NCI-H2227 (cell line): ENCODE measurements at regions not wholly inside any gene's neighbourhood (a gene's known extent, or its start where the extent isn't known, plus 50 kb on each side); places are given as distances from the start of the nearest gene placed in this dataset.

Source experiments
- DNase-seq: peaks from one replicate; lab custom pipeline; 2025; ENCODE audit not compliant: unreplicated experiment; lab: John Stamatoyannopoulos, UW

DNA sequence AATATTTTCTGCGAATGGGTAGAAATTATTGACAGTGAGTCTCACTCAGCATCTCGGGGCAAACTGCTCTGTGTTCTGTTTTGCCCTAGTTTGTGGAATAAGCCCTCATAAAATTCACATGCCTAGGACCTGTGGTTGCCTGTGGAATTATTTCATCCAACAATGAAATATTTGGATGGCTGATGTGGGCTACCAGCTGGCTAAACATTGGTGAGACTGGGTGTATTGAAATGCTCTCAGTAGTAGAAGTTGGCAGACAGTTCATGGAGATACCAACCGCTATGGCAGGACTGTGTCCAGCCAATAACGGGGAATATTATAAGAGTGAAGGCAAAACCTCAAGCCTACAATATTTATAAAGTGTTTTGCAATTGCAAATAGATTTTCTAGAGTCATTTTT is 344.1 kb upstream of the RPS23 start:
- no peak for DNase-seq

DNA sequence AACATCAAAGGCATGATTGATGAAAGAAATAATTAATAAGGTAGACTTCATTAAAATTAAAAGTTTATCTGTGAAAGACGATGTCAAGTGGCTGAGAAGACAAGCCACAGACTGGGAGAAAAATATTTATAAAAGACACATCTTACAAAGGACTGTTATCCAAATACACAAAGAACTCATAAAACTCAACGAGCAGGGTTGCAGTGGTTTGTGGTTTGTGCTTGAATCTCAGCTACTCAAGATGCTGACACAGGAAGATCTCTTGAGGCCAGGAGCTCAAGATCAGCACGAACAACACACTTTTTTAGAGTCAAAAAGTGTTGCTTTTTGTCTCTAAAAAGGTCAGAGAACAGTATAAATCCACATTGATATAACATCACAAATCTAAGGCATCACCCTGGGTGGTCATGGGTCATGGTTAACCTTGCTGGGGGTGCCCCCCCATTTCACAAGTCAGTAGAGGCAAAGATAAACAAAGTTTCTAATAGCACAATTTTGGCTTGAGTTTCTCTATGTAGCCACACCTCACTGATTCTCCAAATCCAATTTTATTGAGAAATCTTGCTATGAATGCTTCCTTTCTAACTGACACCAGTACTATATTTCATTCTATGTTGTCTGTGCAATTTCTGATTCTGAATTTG is 342.9 kb upstream of the RPS23 start:
- no peak for DNase-seq

DNA sequence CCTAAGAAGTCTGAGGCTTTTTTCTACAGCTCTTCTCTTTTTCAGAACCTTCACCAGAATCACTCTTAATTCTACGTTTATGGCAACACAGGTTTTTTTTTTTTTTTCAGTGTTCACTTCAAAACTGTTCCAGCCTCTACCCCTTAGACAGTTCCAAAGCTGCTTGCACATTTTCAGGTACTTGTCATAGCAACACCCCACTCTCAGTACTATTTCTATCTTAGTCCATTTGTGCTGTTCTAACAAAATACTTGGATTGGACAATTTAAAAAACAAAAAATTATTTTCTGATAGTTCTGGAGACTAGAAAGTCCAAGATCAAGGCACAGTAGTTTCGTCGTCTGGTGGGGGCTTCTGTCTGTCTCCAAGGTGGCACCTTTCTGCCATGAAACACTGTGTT is 340.9 kb upstream of the RPS23 start:
- no peak for DNase-seq

DNA sequence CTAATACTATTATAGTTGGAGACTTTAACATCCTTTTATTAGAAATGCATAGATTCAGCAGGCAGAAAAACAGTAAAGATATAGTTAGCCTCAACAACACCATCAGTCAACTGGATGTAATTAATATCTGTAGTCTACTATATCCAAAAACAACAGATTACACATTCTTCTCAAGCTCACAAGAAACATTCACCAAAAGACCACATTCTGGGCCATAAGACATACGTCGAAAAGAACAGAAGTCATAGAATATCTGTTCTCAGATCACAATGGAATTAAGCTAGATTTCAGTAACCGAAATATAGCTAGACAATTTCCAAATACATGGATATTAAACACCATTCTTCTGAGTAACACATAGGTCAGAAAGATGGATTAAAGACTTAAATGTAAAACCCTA is 336.6 kb upstream of the RPS23 start:
- no peak for DNase-seq

DNA sequence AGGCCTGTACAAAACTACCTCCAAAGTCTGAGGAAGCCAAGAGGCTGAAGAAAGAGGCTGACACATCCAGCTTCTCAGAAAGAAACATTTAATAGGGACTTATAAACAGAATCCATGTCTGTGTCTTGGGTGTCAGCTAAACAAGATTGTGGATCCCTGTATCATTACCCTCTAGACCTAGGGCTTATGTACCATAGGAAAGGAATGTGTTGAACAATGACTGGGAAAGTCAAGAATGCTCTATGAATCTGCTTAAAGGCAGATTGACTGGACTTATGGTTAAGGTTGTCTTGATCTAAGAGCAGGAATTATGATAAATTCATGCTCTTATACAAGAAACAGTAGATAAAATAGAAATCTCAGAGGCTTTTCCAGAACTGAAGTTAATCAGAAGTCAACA is 335.7 kb upstream of the RPS23 start:
- no peak for DNase-seq

DNA sequence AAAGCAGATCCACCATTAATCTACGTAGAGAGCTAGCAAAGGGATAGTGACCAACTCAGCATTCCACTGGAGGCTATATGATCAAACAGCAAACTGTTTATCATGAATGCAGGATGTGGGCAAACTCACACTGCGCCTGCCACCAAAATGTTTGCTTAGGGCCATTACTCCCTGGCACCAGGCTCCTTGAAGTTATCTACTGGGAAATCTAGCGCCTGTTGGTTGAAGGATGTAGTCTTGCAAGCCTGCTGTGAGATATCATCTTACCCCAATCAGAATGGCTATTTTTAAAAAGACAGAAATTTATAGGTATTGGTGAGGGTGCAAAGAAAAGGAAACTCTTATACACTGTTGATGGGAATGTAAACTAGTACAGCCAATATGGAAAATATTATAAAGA is 332.5 kb upstream of the RPS23 start:
- DNase-seq: no peak

DNA sequence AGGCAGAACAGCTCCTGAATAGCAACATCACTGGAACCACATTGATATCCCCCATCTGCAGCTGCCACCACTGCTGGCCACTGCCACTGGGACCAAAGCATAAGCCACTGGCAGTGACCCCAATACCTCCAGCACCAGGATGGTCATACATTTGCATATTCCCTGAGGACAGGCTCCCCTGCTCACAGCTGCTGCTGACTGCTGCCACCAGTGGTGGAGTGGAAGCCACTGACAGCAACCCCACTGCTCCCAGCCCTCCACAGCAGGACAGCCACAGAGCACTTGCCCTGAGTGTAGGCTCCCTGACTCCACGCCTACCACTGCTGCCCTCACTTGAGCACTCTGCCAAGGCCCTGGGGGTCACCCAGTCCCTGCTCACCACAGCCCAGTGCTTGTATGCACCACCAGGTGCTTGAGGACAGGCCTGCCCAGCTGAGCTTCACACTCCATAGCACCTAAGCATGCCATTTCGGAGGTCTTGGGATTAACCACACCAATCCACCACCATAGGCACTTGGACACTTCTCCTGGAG is 327.4 kb upstream of the RPS23 start:
- no peak for DNase-seq

DNA sequence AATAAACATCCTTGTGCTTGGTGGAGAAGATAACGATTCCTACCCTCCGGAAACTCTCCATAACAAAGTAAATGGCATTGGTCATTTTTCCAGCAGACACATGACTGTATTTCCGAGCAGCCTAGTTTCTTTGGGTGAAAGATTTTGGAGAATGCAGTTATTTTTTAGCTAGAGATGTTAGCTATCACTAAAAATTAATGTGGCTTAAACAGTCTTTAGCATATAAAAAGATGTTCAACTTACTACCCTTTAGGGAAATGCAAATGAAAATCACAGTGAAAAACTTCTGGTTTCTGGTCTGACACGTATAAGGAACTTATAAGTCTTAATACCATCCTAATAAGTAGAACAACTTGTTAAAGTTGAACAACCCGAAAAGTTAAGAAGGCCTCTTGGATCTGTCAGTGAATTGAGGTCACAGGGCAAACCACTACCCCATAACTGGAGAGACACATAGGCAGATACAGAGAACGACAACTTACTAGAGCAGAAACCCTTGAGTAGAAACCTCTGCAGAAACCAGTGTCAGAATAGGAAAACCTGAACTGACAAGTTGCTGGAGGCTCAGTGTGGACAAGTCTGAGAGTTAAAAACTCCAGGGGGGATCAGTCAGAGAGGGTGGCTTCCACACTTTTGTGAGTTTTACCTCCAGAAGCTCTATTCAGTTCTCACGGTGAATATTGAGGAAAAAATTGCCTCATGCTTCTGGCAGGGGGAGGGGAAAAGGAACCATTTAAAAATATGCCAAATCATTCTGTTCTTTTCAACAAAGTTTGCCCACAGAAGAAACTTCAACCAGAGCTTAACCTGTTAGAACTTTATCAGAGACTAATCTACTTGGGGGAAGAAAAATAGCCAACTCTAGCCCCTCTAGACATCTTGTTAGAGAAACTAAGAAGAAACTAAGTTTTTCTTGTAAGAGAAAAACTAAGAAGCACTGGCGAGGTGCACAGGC is 325.2 kb upstream of the RPS23 start:
- DNase-seq: no peak

DNA sequence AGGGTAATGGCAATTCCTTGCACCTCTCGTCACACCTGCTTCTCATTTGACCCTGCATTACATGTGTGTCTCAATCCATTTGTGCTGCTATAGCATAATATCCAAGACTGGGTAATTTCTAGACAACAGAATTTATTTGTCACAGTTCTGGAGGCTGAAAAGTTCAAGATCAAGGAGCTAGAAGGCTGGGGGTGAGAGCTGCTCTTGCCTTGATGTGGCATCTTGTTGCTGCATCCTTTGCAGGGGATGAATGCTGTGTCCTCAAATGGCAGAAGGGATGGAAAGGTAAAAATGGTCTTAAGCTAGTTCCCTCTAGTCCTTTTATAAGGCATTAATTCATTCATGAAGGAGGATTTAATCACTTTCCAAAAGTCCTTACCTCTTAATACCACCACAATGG is 323.7 kb upstream of the RPS23 start:
- no peak for DNase-seq

DNA sequence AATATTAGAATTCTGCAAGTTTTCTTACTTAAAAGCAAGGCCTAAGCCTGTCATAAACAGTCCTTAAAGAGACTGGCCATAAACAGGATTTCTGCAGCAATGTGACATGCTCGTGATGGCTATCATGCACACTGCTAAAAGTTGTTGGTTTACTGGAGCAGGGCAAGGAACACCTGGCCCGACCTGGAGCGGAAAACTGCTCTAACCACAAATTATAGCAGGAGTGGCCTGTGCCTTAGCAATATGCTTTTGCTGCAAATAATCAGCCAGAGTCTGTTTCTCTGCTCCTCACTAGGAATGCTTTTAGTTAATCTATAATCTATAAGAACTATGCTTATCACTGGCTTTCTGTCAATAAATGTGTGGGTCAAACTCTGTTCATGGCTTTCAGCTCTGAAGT is 322.9 kb upstream of the RPS23 start:
- no peak for DNase-seq

DNA sequence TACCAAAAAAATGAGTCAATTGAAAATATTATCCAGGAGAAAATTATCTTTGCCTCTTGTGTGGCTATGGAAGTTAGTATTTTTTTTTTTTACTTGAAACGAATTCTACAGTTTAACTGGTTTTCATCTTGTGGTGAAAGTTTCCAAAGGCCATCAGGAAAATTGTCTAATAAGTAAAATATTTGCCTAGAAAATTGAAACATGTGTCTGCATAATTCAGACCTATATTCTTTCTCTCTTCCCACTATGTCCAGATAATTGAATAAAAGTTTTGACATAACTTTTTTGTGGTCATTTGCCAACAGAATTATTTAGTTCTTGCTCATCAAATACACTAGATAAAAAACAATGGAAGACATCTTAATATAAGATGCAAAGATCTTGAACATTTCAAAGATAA is 321.5 kb upstream of the RPS23 start:
- no peak for DNase-seq

DNA sequence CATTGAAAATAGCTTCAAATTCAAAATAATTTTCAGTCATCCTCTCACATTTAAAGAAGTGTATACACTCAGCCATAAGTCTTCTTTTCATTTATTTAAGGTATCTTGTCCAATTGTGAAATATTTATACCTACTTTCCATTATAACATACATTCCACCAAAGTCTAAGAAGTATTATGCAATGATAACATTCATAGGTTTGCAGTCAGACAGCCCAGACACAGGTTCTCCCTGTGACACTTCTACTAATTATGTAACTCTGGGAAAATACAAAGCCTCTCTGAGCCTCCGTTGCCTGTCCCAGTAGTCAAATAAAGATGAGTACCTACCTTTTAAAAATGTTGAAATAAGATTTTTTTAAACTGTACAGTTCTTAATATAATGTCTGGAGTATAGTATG is 320.9 kb upstream of the RPS23 start:
- DNase-seq: no peak

DNA sequence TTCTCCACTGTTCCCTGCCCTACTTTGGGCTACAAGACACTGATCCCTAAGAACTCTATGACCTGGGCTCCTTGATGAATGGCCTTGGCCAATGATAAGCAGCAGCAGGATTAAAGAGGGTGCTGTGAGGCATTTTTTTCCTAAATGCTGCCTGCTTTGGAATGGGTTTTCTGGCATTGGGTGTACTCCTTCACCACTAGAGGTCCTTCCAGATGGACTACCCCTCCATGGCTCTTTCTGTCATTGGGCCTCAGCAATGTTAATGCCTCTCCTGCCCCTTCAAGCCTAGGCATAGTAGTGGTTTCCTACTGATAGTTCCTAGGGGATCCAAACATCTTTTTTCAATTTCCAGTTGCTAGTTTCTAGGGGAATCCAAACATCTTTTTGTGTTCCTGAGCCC is 319.3 kb upstream of the RPS23 start:
- DNase-seq: no peak

DNA sequence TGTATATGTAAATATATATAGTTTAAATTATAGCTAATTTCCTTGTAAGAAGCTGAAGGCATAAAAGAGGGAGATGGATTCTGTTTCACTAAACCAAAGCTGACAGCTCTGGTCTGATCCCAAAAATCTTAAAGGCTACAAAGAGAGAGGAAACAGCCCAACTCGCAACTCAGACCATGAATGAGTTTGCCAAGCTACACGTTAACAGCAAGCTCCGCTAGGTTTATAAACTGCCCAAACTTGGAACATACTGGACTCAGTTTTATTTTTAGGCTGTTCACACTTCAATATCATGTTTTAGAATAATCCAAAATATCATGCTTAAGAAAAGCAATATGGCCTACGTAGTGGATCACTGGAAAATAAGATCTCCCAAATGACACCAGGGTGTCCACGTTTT is 318.3 kb upstream of the RPS23 start:
- no peak for DNase-seq

DNA sequence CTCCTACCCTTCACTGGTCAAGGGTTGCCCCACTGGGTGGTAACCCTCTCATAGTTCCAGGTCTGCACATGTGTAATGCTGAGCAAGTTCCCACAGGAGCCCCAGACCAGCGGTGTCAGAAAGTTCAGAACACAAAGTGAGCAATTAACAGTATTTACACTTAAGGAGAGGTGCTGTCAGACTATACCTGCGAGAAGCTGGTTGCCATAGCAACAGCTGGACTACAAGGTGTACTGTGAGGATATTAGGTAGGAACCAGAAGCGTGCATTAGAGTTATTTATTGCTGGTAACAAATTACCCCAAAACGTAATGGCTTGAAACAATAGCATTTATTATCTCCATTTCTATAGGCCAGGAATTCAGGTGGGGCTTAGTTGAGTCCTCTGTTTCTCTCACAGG is 317.0 kb upstream of the RPS23 start:
- DNase-seq: no peak

DNA sequence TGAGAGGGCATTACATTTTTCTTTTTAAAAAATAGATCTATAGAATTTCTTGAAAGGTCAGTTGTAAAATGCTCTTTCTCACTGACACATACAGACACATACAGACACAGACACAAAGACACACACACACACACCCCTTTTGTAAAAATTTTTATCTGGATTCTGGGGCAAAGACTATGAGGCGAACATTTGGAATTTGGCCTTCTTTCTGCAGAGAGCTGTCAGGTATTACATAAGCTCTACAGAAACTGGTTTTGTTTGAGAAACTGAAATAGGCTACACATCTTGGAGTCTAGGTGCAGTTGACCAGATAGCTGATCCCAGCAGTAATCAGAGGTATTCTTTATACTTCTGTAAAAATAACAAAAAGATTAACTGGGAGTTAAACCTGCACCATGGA is 315.9 kb upstream of the RPS23 start:
- DNase-seq: no peak

DNA sequence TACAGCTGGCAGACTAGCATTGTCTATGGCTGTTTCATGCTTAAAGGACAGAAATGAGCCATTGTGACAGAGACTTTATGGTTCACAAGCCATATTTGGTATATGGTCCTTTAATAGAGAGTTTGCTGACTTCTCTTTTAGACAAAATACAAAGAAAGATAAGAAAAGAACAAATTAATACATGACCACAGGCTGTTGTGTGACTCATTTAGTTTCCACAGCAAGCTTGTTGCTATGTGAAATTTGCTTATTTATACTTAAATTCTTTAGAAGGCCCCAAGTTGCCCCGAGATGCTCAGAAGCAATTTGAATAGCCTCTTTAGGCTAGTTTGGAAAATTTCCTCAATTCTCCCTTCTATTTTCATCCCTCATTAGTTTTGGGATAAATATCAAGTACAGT is 315.3 kb upstream of the RPS23 start:
- DNase-seq: no peak

DNA sequence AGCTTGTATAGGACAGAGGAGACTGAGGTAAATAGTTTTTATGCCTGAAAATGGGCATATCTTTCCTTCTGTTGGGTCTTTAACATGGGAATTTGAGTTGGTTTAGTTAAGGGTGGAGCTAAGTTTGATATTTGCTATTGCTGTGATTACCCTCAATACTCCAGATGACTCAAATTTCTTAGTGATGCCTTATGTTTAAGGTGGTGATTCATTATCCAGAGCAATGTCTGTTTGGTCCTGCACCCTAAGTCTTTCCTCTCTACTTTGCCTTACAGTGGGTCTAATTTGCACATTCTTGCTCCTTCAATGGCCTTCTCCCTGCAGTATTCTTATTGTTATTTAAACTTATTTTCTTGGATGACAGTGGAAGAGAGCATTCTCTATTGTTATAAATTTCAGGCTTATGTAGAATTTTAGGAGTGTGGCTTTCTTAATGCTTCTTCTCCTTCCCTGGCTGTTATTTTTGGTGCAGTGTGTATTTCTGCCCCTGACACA is 312.9 kb upstream of the RPS23 start:
- no peak for DNase-seq

DNA sequence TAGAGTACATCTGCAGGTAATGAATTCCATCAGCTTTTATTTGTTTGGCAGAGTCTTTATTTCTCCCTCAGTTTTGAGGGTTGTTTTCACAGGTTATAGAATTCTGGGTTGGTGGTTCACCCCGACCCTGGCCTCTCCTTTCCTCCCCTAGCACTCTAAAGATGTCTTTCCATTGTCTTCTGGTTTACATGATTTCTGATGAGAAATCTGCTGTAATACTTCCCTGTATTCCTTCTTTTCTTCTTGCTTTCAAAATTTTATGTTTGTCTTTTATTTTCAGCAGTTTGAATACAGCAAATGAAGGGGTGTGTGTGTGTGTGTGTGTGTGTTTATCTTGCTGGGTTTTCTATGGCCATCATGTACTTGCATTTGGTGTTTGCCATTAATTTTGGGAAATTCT is 312.0 kb upstream of the RPS23 start:
- no peak for DNase-seq

DNA sequence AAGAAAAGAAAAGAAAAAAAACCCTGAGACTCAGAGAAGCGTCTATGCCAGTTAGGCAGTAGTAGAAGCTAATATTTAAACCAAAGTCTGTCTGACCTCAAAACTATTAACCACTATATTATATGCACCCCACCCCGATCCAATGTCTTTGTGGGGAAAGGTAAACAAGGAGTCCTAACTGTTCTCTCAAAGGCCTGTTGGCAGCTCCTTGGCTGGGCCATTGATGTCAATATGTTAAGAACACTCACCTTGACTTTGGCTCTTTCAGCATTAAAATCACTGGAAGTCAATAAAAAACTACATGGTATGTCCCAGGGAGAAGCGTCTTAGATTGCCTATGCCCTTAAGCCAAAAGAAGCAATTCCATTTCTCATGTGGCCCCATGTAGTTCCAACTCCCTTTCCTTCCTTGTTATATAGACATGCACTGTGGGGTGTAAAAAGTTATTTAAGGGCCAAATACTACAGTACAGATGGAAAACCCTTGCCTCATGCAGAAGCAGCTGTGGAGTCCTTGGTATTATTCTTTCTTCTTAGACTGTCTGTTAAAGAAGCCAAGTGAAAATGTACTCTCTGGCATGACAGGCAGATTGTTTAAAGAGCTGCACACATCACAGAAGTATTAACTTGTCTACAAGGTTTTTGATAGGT is 308.6 kb upstream of the RPS23 start:
- DNase-seq: no peak

DNA sequence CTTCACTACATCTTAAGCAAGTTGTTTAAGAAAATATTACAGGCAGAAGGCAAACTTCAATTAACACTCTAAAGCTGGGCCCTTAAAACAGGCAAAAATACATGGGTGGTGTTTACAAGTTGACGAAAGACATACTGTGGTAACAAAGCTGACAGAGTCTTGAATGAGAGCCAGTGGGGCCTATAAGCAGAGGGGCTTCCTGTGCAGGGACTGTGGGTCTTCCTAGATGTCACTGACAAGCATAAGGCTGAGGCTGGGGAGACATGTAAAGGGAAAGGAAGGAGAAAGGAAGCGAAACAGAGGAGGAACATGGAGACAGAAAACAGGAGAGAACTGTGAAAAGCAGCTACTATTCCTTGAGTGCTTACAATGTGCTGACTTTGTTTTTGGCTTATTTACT is 308.0 kb upstream of the RPS23 start:
- DNase-seq: no peak

DNA sequence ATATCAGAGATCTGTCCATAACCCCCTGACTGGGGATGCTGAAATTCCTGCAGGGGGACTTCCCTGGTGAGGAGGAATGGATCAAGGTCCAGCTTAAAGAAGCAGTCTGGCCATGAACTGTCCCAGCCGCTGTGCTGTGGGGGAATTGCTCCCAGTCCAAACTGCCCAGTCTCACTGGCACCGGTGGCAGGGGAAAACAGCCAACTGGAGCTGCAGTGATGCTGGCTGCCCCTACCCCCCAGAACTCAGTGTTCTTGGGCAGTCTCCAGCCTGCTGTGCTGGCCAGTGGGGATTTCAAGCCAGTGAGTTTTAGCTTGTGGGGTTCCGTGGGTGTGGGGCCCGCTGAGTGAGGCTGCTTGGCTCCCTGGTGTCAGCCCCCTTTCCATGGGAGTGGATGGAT is 306.5 kb upstream of the RPS23 start:
- DNase-seq: no peak
